Lung (tissue), 11 donors: ENCODE measurements at regions not wholly inside any gene's neighbourhood (a gene's known extent, or its start where the extent isn't known, plus 50 kb on each side); places are given as distances from the start of the nearest gene placed in this dataset.

Experiments used
- ATAC-seq: fragments of 200-7000 bp; cut with Tn5 transposase; one replicate; pipeline ENCODE4 v1.9.1; 2020; ENCODE audit warnings: moderate number of reproducible peaks; ENCODE audit not compliant: insufficient read depth, low FRiP score
- DNase-seq, 3 donors: peaks; one replicate each; pipeline ENCODE4 v3.0.0-alpha.2; 2013 to 2017
- H3K27ac ChIP-seq, 2 donors: one replicate each; pipeline ENCODE4 v1.5.1; 2013; ENCODE audit warnings: mild to moderate bottlenecking in 2 of 2, moderate library complexity in 2 of 2, control low read depth in 1 of 2, inconsistent platforms in 1 of 2, low read depth in 1 of 2, low read length in 1 of 2
- H3K27me3 ChIP-seq, 3 donors: one replicate each; pipeline ENCODE4 v1.5.1; 2013; ENCODE audit warnings: low read length in 2 of 3; ENCODE audit not compliant: control insufficient read depth in 3 of 3, insufficient read depth in 3 of 3
- H3K36me3 ChIP-seq, 4 donors: one replicate each; pipeline ENCODE4 v1.5.1; 2013; ENCODE audit warnings: low read length in 4 of 4, mild to moderate bottlenecking in 1 of 4, moderate library complexity in 1 of 4; ENCODE audit not compliant: control insufficient read depth in 4 of 4, insufficient read depth in 4 of 4
- H3K4me1 ChIP-seq, 5 donors: one replicate each; pipeline ENCODE4 v1.5.1; 2013; ENCODE audit warnings: low read length in 5 of 5, mild to moderate bottlenecking in 2 of 5, moderate library complexity in 1 of 5; ENCODE audit not compliant: control insufficient read depth in 5 of 5, insufficient read depth in 5 of 5
- H3K4me3 ChIP-seq: one replicate; pipeline ENCODE4 v1.5.1; 2013; ENCODE audit warnings: mild to moderate bottlenecking, control low read depth, moderate library complexity
- H3K9ac ChIP-seq, 2 donors: one replicate each; pipeline ENCODE4 v1.5.1; 2013; ENCODE audit warnings: low read length in 2 of 2, control low read depth in 1 of 2; ENCODE audit not compliant: insufficient read depth in 1 of 2
- H3K9me3 ChIP-seq, 4 donors: one replicate each; pipeline ENCODE4 v1.5.1; 2013; ENCODE audit warnings: low read length in 3 of 4, mild to moderate bottlenecking in 1 of 4, moderate library complexity in 1 of 4; ENCODE audit not compliant: control insufficient read depth in 4 of 4, insufficient read depth in 3 of 4
- CTCF ChIP-seq: IDR thresholded peaks from 2 replicates; pipeline ENCODE4 v1.5.1; 2012; ENCODE audit warnings: mild to moderate bottlenecking; ENCODE audit errors: control extremely low read depth, extremely low read depth
- WGBS, 2 donors: extraction: QIAGEN DNeasy Blood & Tissue Kit; methylation state at CpG; one replicate each; pipeline ENCODE4 v1.1.7; 2013; 5-methylcytosine and 5-hydroxymethylcytosine counted together
- donor health status: control.
- donor health status: control.
- donor health status: Bipolar disorder and iron deficiency.
- donor health status: healthy.
- donor health status: DM: yes; HTN: yes; CAD: no.

GRCh38 chr2:2796207-2796606, 465.1 kb upstream of the MYT1L start:
- Histone ChIP-seq H3K27ac (no peak overlapping the region), H3K9me3 (peaks cover 0 to 10% (median 0%) of the 10 kb centered on the region in 4 donors), H3K27me3 (peaks cover 0 to 3% (median 0%) of the 10 kb centered on the region in 3 donors), H3K4me3 (no peak overlapping the region), H3K36me3 (no peaks in the 10 kb centered on the region), H3K4me1 (no peaks in the 10 kb centered on the region), H3K9ac (no peak overlapping the region)
- TF ChIP-seq CTCF: no peak
- ATAC-seq (no peak), DNase-seq (no peak)
- 87 to 88% methylated on average over 14 of the region's 14 CpGs for WGBS, 2 donors

GRCh38 chr2:2795438-2796091, 464.5 kb upstream of the MYT1L start:
- TF ChIP-seq CTCF: no peak
- no peak for ATAC-seq

GRCh38 chr2:2793925-2794560, 463.0 kb upstream of the MYT1L start:
- TF ChIP-seq CTCF: no peak
- no peaks in the 10 kb centered on the region for H3K4me1 ChIP-seq
- H3K9ac ChIP-seq: no peak overlapping the region
- peaks cover 0 to 3% (median 0%) of the 10 kb centered on the region in 3 donors for H3K27me3 ChIP-seq
- H3K36me3 ChIP-seq: no peaks in the 10 kb centered on the region
- no peak for ATAC-seq
- H3K4me3 ChIP-seq: no peak overlapping the region
- DNase-seq: no peak
- H3K27ac ChIP-seq: no peak overlapping the region
- peaks cover 0 to 6% (median 0%) of the 10 kb centered on the region in 4 donors for H3K9me3 ChIP-seq
- 75 to 91% methylated on average over 11 of the region's 11 CpGs for WGBS, 2 donors

More at GRCh38 chr2:2795438-2796091, 464.5 kb upstream of the MYT1L start:
- H3K9ac ChIP-seq: no peak overlapping the region
- peaks cover 0 to 7% (median 0%) of the 10 kb centered on the region in 4 donors for H3K9me3 ChIP-seq
- no peak overlapping the region for H3K27ac ChIP-seq
- no peak overlapping the region for H3K4me3 ChIP-seq
- peaks cover 0 to 3% (median 0%) of the 10 kb centered on the region in 3 donors for H3K27me3 ChIP-seq
- no peaks in the 10 kb centered on the region for H3K4me1 ChIP-seq
- no peaks in the 10 kb centered on the region for H3K36me3 ChIP-seq
- 93 to 95% methylated on average over 29 of the region's 29 CpGs for WGBS, 2 donors
- DNase-seq: no peak
